ENCODE measurements at regions not wholly inside any gene's neighbourhood (a gene's known extent, or its start where the extent isn't known, plus 50 kb on each side); places are given as distances from the start of the nearest gene placed in this dataset.

DNA sequence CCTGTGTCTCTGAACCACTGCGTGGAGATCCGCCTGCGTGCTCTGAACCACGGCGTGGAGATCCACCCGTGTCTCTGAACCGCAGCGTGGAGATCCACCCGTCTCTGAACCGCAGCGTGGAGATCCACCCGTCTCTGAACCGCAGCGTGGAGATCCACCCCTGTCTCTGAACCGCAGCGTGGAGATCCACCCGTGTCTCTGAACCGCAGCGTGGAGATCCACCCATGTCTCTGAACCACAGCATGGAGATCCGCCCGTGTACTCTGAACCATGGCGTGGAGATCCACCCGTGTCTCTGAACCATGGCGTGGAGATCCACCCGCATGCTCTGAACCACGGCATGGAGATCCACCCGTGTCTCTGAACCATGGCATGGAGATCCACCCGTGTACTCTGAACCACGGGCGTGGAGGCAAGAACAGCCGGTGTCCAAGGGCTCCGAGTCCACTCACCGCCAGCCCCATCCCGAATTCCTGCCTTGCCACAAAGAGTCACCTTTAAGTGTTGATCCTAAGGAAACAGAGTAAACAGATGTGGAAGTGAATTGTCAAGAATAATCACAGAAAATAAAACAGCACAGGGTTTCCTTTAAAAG is 659.4 kb downstream of the BRD1 start:
- H3K4ac ChIP-seq (ENCODE audit: low read depth, low read length) = no peak overlapping the region
- H4K8ac ChIP-seq (ENCODE audit: low read depth in 2 of 2, low read length in 2 of 2) = no peak overlapping the region
- H3K4me3 ChIP-seq (ENCODE audit: insufficient read depth, low read depth, low read length) = no peak overlapping the region
- dilution Hi-C loops (cut with HindIII; ENCODE audit: low sequenced_read_pairs, unreplicated experiment) (no loop called here), in situ Hi-C loops (cut with MboI; ENCODE audit: low sequenced_read_pairs) (no loop called here), intact Hi-C loops (cut with micrococcal nuclease) (no loop called here)
- no peaks in the 10 kb centered on the region for H3K79me1 ChIP-seq (ENCODE audit: low read depth in 1 of 2, low read length in 2 of 2)
- ATAC-seq (ENCODE audit: low read depth) (no peak), DNase-seq (no peak)
- no peak overlapping the region for H2BK20ac ChIP-seq (ENCODE audit: low read depth, low read length)
- H3K4me1 ChIP-seq (ENCODE audit: control insufficient read depth, insufficient read depth, low read length) = no peaks in the 10 kb centered on the region
- H3K27ac ChIP-seq (ENCODE audit: insufficient read depth, low read length) = no peak overlapping the region
- no peak for TF ChIP-seq MAFK (IDR thresholded peaks at IDR 0.05; ENCODE audit: low read depth, low read length)
- TF ChIP-seq MXI1 (IDR thresholded peaks at IDR 0.05; ENCODE audit: borderline replicate concordance, low read depth, low read length) = no peak
- TF ChIP-seq RAD21 (IDR thresholded peaks at IDR 0.05; ENCODE audit: low read length) = no peak
- TF ChIP-seq, protein P1, sequence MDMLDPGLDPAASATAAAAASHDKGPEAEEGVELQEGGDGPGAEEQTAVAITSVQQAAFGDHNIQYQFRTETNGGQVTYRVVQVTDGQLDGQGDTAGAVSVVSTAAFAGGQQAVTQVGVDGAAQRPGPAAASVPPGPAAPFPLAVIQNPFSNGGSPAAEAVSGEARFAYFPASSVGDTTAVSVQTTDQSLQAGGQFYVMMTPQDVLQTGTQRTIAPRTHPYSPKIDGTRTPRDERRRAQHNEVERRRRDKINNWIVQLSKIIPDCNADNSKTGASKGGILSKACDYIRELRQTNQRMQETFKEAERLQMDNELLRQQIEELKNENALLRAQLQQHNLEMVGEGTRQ (IDR thresholded peaks at IDR 0.05; ENCODE audit: low read depth, low read length) = no peak
- no peak for TF ChIP-seq CEBPB (IDR thresholded peaks at IDR 0.05; ENCODE audit: low read depth, low read length)
- TF ChIP-seq RCOR1 (IDR thresholded peaks at IDR 0.05; ENCODE audit: insufficient replicate concordance, low read length) = no peak
- no peak for TF ChIP-seq FOS (IDR thresholded peaks at IDR 0.05; ENCODE audit: low read depth, low read length)
- TF ChIP-seq RFX5 (IDR thresholded peaks at IDR 0.05; ENCODE audit: low read depth, low read length) = no peak
- TF ChIP-seq, protein P2, sequence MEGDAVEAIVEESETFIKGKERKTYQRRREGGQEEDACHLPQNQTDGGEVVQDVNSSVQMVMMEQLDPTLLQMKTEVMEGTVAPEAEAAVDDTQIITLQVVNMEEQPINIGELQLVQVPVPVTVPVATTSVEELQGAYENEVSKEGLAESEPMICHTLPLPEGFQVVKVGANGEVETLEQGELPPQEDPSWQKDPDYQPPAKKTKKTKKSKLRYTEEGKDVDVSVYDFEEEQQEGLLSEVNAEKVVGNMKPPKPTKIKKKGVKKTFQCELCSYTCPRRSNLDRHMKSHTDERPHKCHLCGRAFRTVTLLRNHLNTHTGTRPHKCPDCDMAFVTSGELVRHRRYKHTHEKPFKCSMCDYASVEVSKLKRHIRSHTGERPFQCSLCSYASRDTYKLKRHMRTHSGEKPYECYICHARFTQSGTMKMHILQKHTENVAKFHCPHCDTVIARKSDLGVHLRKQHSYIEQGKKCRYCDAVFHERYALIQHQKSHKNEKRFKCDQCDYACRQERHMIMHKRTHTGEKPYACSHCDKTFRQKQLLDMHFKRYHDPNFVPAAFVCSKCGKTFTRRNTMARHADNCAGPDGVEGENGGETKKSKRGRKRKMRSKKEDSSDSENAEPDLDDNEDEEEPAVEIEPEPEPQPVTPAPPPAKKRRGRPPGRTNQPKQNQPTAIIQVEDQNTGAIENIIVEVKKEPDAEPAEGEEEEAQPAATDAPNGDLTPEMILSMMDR (conservative IDR thresholded peaks at IDR 0.05; ENCODE audit: low read depth, low read length) = no peak
- no peak for TF ChIP-seq BHLHE40 (IDR thresholded peaks at IDR 0.05; ENCODE audit: low read depth, low read length)
- TF ChIP-seq SMC3 (IDR thresholded peaks at IDR 0.05; ENCODE audit: low read depth, low read length) = no peak
- H4K91ac ChIP-seq (ENCODE audit: insufficient read depth, low read depth, low read length) = no peak overlapping the region
- H3K23ac ChIP-seq (ENCODE audit: low read depth, low read length) = no peak overlapping the region
- H2AK5ac ChIP-seq (ENCODE audit: low read depth, low read length) = no peak overlapping the region
- no peak overlapping the region for H3K4me2 ChIP-seq (ENCODE audit: low read depth, low read length)
- ChIA-PET POLR2A (ENCODE audit: unreplicated experiment) (no interaction called here), CTCF (no interaction called here)
- H3K36me3 ChIP-seq (ENCODE audit: control insufficient read depth, insufficient read depth, low read length) = no peaks in the 10 kb centered on the region
- peaks cover 56% of the 10 kb centered on the region for H3K9me3 ChIP-seq (ENCODE audit: control insufficient read depth, insufficient read depth, low read length)
- H2BK120ac ChIP-seq (ENCODE audit: low read depth, low read length) = no peak overlapping the region
- no peak overlapping the region for H3K9ac ChIP-seq (ENCODE audit: low read depth, low read length)
- no peak overlapping the region for H2BK5ac ChIP-seq (ENCODE audit: low read depth, low read length, poor library complexity, severe bottlenecking)
- H2AFZ ChIP-seq (replicated peaks; ENCODE audit: low read length, poor library complexity) = no peak overlapping the region
- no peaks in the 10 kb centered on the region for H3K27me3 ChIP-seq (ENCODE audit: control insufficient read depth, insufficient read depth, low read length)
- no peak overlapping the region for H4K5ac ChIP-seq (ENCODE audit: low read depth, low read length)
- no peak overlapping the region for H3K14ac ChIP-seq (replicated peaks; ENCODE audit: low read depth, low read length)
- H3K9me1 ChIP-seq (ENCODE audit: insufficient read depth, low read length) = no peaks in the 10 kb centered on the region
- no peak overlapping the region for H3K56ac ChIP-seq (ENCODE audit: extremely low read depth, insufficient read depth, low read length)
- H2AK9ac ChIP-seq (replicated peaks; ENCODE audit: low read depth, low read length, poor library complexity) = no peak overlapping the region
- 84% methylated on average over 25 of the region's 34 CpGs; no CpG with 5 or more reads in 1 of the 2 experiments for WGBS, 2 experiments (ENCODE audit: extremely low coverage in 2 of 2, insufficient read length in 1 of 2)
- H3K18ac ChIP-seq (ENCODE audit: low read depth, low read length) = no peak overlapping the region
- no peak overlapping the region for H2BK15ac ChIP-seq (ENCODE audit: low read depth, low read length)
- H4K20me1 ChIP-seq (ENCODE audit: insufficient read depth, low read length) = no peaks in the 10 kb centered on the region
- no TSS peak for BruUV-seq (replicated peaks)

Data from IMR-90 (cell line).